HepG2 (cell line): ENCODE measurements at regions not wholly inside any gene's neighbourhood (a gene's known extent, or its start where the extent isn't known, plus 50 kb on each side); places are given as distances from the start of the nearest gene placed in this dataset.

Experiments
- ATAC-seq: fragments of 200-7000 bp; cut with Tn5 transposase; 3 replicates; pipeline ENCODE4 v1.9.1; 2020; ENCODE audit warnings: mild to moderate bottlenecking, moderate library complexity
- BruUV-seq: library from RNA; stranded (reverse); fragments of 400-500 nt; replicated peaks from 2 replicates; lab custom pipeline; 2021; lab: Mats Ljungman, UMichigan
- CTCF ChIA-PET: fragments of 300-600 bp; formaldehyde crosslinking; extraction: SDS; loops from one replicate; lab custom pipeline; 2021; ENCODE audit warnings: low total read pairs, inconsistent platforms, low intra/inter-chr PET ratio; lab: Yijun Ruan, JAX
- POLR2A ChIA-PET: fragments of 350-600 bp; sonication (Branson Sonifier 250); formaldehyde crosslinking; loops from one replicate; lab custom pipeline; 2020; ENCODE audit warnings: antibody characterized with exemption, inconsistent platforms; lab: Yijun Ruan, JAX
- DNase-seq: peaks from one replicate; pipeline ENCODE4 v3.0.0-alpha.2; 2015; ENCODE audit warnings: low spot score
- FAIRE-seq: peaks from 3 replicates; lab custom pipeline; 2011; peaks lifted over from hg19 to GRCh38; lab: Jason Lieb, UNC
- H2AFZ ChIP-seq: one replicate; pipeline ENCODE4 v1.6.1; 2011; ENCODE audit warnings: low read length, inconsistent platforms
- H3K27ac ChIP-seq: fragments of 300-600 bp; 3 replicates; pipeline ENCODE4 v1.8.0; 2011; ENCODE audit warnings: mixed run types, mild to moderate bottlenecking, mixed read lengths, low read length, inconsistent platforms; ENCODE audit not compliant: insufficient read depth; ENCODE audit errors: extremely low read length
- H3K27me3 ChIP-seq, 2 experiments: fragments of 200-600 bp in 1 of 2; 2 replicates in 1 of 2; 3 replicates in 1 of 2; pipeline versions ENCODE4 v1.6.0 to v1.8.0; 2011; ENCODE audit warnings: low read length in 2 of 2, mild to moderate bottlenecking in 2 of 2, moderate library complexity in 2 of 2, inconsistent platforms in 1 of 2; ENCODE audit not compliant: insufficient read depth in 2 of 2, control insufficient read depth in 1 of 2
- H3K36me3 ChIP-seq, 2 experiments: fragments of 200-600 bp in 1 of 2; replicated peaks in 1 of 2; 2 replicates in 1 of 2; 3 replicates in 1 of 2; pipeline versions ENCODE4 v1.5.1 to v1.8.0; 2011; ENCODE audit warnings: low read length in 2 of 2, inconsistent platforms in 1 of 2; ENCODE audit not compliant: insufficient read depth in 2 of 2, control insufficient read depth in 1 of 2
- H3K4me1 ChIP-seq: 2 replicates; pipeline ENCODE4 v1.5.1; 2012; ENCODE audit warnings: low read length, inconsistent platforms; ENCODE audit not compliant: insufficient read depth
- H3K4me2 ChIP-seq: 2 replicates; pipeline ENCODE4 v1.6.0; 2011; ENCODE audit warnings: low read depth, low read length, inconsistent platforms
- H3K4me3 ChIP-seq, 3 experiments: fragments of 200-600 bp in 1 of 3; sonication (generic), shearing (Covaris generic) in 1 of 3; replicated peaks in 1 of 3; 2 replicates each; pipeline ENCODE4 v1.5.1; 2011 to 2016; ENCODE audit warnings: low read length in 3 of 3, inconsistent platforms in 2 of 3, low read depth in 2 of 3, mild to moderate bottlenecking in 2 of 3, control low read depth in 1 of 3, mixed read lengths in 1 of 3; ENCODE audit not compliant: insufficient read depth in 1 of 3
- H3K79me2 ChIP-seq: one replicate; pipeline ENCODE4 v1.6.1; 2011; ENCODE audit warnings: low read length, inconsistent platforms; ENCODE audit not compliant: insufficient read depth
- H3K9ac ChIP-seq: 2 replicates; pipeline ENCODE4 v1.6.0; 2011; ENCODE audit warnings: mild to moderate bottlenecking, low read depth, low read length, inconsistent platforms; ENCODE audit not compliant: insufficient read depth
- H3K9me3 ChIP-seq: 2 replicates; pipeline ENCODE4 v1.5.1; 2012; ENCODE audit warnings: mild to moderate bottlenecking, low read length
- H4K20me1 ChIP-seq: 2 replicates; pipeline ENCODE4 v1.6.0; 2011; ENCODE audit warnings: inconsistent platforms, mild to moderate bottlenecking, low read length, moderate library complexity; ENCODE audit not compliant: insufficient read depth
- GATAD1 ChIP-seq: IDR thresholded peaks from 2 replicates; pipeline ENCODE4 v1.6.1; 2016; ENCODE audit warnings: missing genetic modification reagents, missing compliant biosample characterization
- NAIF1 ChIP-seq: sonication (generic); formaldehyde crosslinking; IDR thresholded peaks from 2 replicates; pipeline ENCODE4 v1.5.0; 2020; ENCODE audit warnings: mild to moderate bottlenecking, missing genetic modification reagents, borderline replicate concordance
- NBN ChIP-seq: fragments of 450-650 bp; conservative IDR thresholded peaks from 2 replicates; pipeline ENCODE4 v1.6.1; 2017
- PPARG ChIP-seq: conservative IDR thresholded peaks from 2 replicates; pipeline ENCODE4 v1.6.1; 2016; ENCODE audit warnings: missing biosample characterization, missing genetic modification reagents
- PTBP1 ChIP-seq: fragments of 200-400 bp; formaldehyde crosslinking; IDR thresholded peaks from 2 replicates; pipeline ENCODE4 v1.6.1; 2018; ENCODE audit warnings: low read length, low read depth; ENCODE audit not compliant: poor library complexity, severe bottlenecking
- ZBTB1 ChIP-seq: sonication (generic); formaldehyde crosslinking; IDR thresholded peaks from 2 replicates; pipeline ENCODE4 v1.4.0; 2020; ENCODE audit warnings: missing genetic modification reagents, borderline replicate concordance
- ZMAT3 ChIP-seq: sonication (generic); formaldehyde crosslinking; conservative IDR thresholded peaks from 2 replicates; pipeline ENCODE4 v1.7.0; 2021; ENCODE audit warnings: missing genetic modification reagents
- ZNF337 ChIP-seq: sonication (generic); formaldehyde crosslinking; IDR thresholded peaks from 2 replicates; pipeline ENCODE4 v1.5.1; 2020; ENCODE audit warnings: missing genetic modification reagents, low read depth, mild to moderate bottlenecking, borderline replicate concordance
- ZNF713 ChIP-seq: sonication (generic); formaldehyde crosslinking; IDR thresholded peaks from 2 replicates; pipeline ENCODE4 v1.4.0; 2020; ENCODE audit warnings: mild to moderate bottlenecking, missing genetic modification reagents
- in situ Hi-C: cut with HindIII; loops from 2 replicates; pipeline ENCODE4 v1.10.0; 2017; ENCODE audit warnings: low pct_unique_long_range_greater_than_20kb; ENCODE audit not compliant: extremely low pct_ligation_motif_present
- intact Hi-C: fragments of 100-400 bp; cut with micrococcal nuclease; formaldehyde crosslinking; loops from one replicate; pipeline ENCODE4 v1.10.0; 2022; ENCODE audit not compliant: unreplicated experiment
- TF ChIP-seq, protein P1 (sequence below): sonication (generic); formaldehyde crosslinking; IDR thresholded peaks from 2 replicates; pipeline ENCODE4 v1.5.0; 2020; ENCODE audit warnings: missing genetic modification reagents
- TF ChIP-seq, protein P2 (sequence below): sonication (generic); formaldehyde crosslinking; IDR thresholded peaks from 2 replicates; pipeline ENCODE4 v1.4.0; 2020; ENCODE audit warnings: mild to moderate bottlenecking, missing genetic modification reagents

DNA sequence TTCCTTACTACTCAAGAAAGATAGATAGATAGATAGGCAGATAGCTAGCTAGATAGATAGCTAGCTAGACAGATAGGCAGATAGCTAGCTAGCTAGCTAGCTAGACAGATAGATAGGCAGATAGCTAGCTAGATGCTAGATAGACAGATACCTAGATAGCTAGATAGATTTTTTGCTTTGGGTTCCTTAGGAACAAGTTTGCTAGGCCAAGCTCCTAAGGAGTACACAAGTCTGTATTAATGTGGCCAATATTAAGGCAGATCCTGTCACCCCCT, 61.7 kb upstream of the VPREB1 start:
- no TSS peak for BruUV-seq
- Histone ChIP-seq H3K4me3 (no peak overlapping the region), H4K20me1 (no peaks in the 10 kb centered on the region; the same call in 1 of the 2 replicates), H3K79me2 (no peaks in the 10 kb centered on the region), H3K9me3 (no peaks in the 10 kb centered on the region), H3K9ac (no peak overlapping the region), H3K36me3 (no peaks in the 10 kb centered on the region), H2AFZ (no peak overlapping the region), H3K27ac (no peak overlapping the region), H3K4me1 (peaks cover 12% of the 10 kb centered on the region), H3K4me2 (no peak overlapping the region), H3K27me3 (peaks cover 0 to 26% of the 10 kb centered on the region in 2 experiments; a peak in 2 of 5 replicates)
- intact Hi-C loops (no loop called here), in situ Hi-C loops (no loop called here)
- FAIRE-seq (no peak), ATAC-seq (no peak), DNase-seq (no peak)
- ChIA-PET CTCF (no interaction called here), POLR2A (no interaction called here)
- TF ChIP-seq ZNF337 (CRISPR knock-in tag), result no peak
- TF ChIP-seq NAIF1 (CRISPR knock-in tag), result no peak
- TF ChIP-seq ZBTB1 (CRISPR knock-in tag), result no peak
- TF ChIP-seq, protein P1, sequence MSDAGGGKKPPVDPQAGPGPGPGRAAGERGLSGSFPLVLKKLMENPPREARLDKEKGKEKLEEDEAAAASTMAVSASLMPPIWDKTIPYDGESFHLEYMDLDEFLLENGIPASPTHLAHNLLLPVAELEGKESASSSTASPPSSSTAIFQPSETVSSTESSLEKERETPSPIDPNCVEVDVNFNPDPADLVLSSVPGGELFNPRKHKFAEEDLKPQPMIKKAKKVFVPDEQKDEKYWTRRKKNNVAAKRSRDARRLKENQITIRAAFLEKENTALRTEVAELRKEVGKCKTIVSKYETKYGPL (CRISPR knock-in tag), result no peak
- no peak for TF ChIP-seq PTBP1
- TF ChIP-seq ZNF713 (CRISPR knock-in tag), result no peak
- TF ChIP-seq, protein P2, sequence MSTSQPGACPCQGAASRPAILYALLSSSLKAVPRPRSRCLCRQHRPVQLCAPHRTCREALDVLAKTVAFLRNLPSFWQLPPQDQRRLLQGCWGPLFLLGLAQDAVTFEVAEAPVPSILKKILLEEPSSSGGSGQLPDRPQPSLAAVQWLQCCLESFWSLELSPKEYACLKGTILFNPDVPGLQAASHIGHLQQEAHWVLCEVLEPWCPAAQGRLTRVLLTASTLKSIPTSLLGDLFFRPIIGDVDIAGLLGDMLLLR, result no peak
- TF ChIP-seq ZMAT3 (CRISPR knock-in tag), result no peak
- TF ChIP-seq NBN, result no peak
- no peak for TF ChIP-seq PPARG (CRISPR knock-in tag)
- TF ChIP-seq GATAD1 (CRISPR knock-in tag), result no peak
